GM21576 (cell line): ENCODE measurements at regions not wholly inside any gene's neighbourhood (a gene's known extent, or its start where the extent isn't known, plus 50 kb on each side); places are given as distances from the start of the nearest gene placed in this dataset.

Experiments used
- ATAC-seq: cut with Tn5 transposase; IDR thresholded peaks from one replicate; pipeline ENCODE4 v1.9.1; 2021; ENCODE audit warnings: mild to moderate bottlenecking, moderate library complexity; ENCODE audit not compliant: unreplicated experiment

- no peak for ATAC-seq
Observed at GRCh38 chr15:96882121-96882772, 551.7 kb downstream of the NR2F2 start.

- ATAC-seq, result no peak
Observed at GRCh38 chr15:96887730-96888129, 557.2 kb downstream of the NR2F2 start.

GRCh38 chr15:96888764-96889163 is 558.3 kb downstream of the NR2F2 start:
- no peak for ATAC-seq

- ATAC-seq, result no peak
Observed at GRCh38 chr15:96889734-96890480, 559.4 kb downstream of the NR2F2 start.

- no peak for ATAC-seq
Observed at GRCh38 chr15:96891046-96891445, 560.5 kb downstream of the NR2F2 start.

- ATAC-seq, result no peak
Observed at GRCh38 chr15:96893159-96893906, 562.8 kb downstream of the NR2F2 start.

- ATAC-seq, result no peak
Observed at GRCh38 chr15:96894659-96895058, 564.2 kb downstream of the NR2F2 start.

GRCh38 chr15:96896766-96897165 is 566.3 kb downstream of the NR2F2 start:
- no peak for ATAC-seq

GRCh38 chr15:96914081-96914480 is 583.6 kb downstream of the NR2F2 start:
- no peak for ATAC-seq

- no peak for ATAC-seq
Observed at GRCh38 chr15:96916750-96917149, 586.2 kb downstream of the NR2F2 start.

GRCh38 chr15:96924570-96924969 is 594.1 kb downstream of the NR2F2 start:
- no peak for ATAC-seq

GRCh38 chr15:96947296-96948229 is 617.1 kb downstream of the NR2F2 start:
- no peak for ATAC-seq

- no peak for ATAC-seq
Observed at GRCh38 chr15:96948981-96949380, 618.5 kb downstream of the NR2F2 start.

- ATAC-seq, result no peak
Observed at GRCh38 chr15:96958721-96959120, 628.2 kb downstream of the NR2F2 start.

GRCh38 chr15:96959501-96959900 is 629.0 kb downstream of the NR2F2 start:
- ATAC-seq, result no peak

GRCh38 chr15:96960711-96961480 is 630.4 kb downstream of the NR2F2 start:
- ATAC-seq, result no peak

- ATAC-seq, result no peak
Observed at GRCh38 chr15:96966554-96966953, 636.1 kb downstream of the NR2F2 start.

GRCh38 chr15:96969732-96970710 is 639.5 kb downstream of the NR2F2 start:
- no peak for ATAC-seq

GRCh38 chr15:96972201-96972600 is 641.7 kb downstream of the NR2F2 start:
- no peak for ATAC-seq
